ENCODE measurements at regions not wholly inside any gene's neighbourhood (a gene's known extent, or its start where the extent isn't known, plus 50 kb on each side); places are given as distances from the start of the nearest gene placed in this dataset.
A peak's percentile ranks its signal among the peaks of the same experiment; 100 is the strongest.

DNA sequence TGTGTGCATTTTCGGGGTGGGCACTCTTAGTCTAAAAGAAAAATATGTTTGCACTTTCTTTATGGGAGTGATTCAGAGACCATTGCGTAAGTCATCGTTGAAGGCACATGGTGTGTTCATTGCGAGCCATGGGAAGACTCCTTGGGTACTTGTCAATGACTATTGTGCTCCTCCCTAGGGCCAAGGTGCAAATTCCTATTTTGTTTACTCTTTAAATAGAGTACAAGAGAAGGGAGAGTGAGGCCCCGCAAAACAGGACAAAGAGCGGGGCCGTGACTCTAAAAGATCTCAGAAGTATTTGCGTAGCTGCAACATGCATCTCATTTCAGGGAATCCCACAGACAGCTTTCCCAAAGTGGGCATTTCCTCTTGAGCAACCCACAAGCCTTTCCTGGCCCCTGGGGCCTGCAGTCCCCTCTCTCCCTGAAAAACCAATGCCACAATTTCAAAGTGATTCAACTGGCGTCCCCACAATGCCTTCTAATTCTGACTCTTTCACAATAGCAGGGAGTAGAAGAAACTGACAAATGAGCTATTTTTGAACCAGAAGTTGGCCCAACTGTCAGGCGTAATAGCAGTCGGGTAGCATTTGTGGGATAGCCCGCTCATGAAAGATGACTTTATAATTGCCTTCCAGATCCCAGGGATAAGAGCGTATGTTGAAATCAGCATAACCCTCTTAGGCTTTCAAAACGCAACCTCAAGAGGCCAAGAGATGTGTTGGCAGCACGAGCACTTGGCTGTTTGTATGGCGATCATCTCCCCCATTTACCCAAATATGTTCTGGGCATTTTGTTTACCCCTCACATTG, 277.9 kb upstream of the BMP2 start:
- peaks cover 6% of the 10 kb centered on the region for H3K9me3 Mint-ChIP-seq (ENCODE audit: unreplicated experiment)
- no peak overlapping the region for H3K4me3 ChIP-seq (ENCODE audit: low read depth, low read length)
- no peaks in the 10 kb centered on the region for H3K27me3 ChIP-seq (replicated peaks; ENCODE audit: control insufficient read depth, insufficient read depth, low read length)
- peak; percentile 90 to 96 for DNase-seq
- intact Hi-C loops (cut with micrococcal nuclease; ENCODE audit: unreplicated experiment): loop anchor here (1.0 to 5.0 kb wide), 13 partner anchors 9 to 658 kb away; partner anchors contain the start of genes BMP2 and FERMT1
- H3K4me1 ChIP-seq: peaks cover 62% of the 10 kb centered on the region
- H3K4me1 Mint-ChIP-seq (ENCODE audit: low read depth, unreplicated experiment): peaks cover 61% of the 10 kb centered on the region
- H3K36me3 Mint-ChIP-seq (ENCODE audit: insufficient read depth, unreplicated experiment): no peaks in the 10 kb centered on the region
- TSS peak; percentile 65 for BruUV-seq (replicated peaks)
- CTCF ChIA-PET: interaction anchor here (2.2 kb wide), 1 partner anchor 9 kb away, joined by 13 read pairs; no protein-coding TSS in a partner anchor
- H3K4me3 Mint-ChIP-seq (ENCODE audit: unreplicated experiment): peak overlapping the region; percentile 54
- H3K36me3 ChIP-seq (ENCODE audit: control insufficient read depth, insufficient read depth, low read length): no peaks in the 10 kb centered on the region
- POLR2A ChIA-PET: interaction anchor here (0.5 to 1.1 kb wide), 2 partner anchors 10 to 218 kb away, joined by 3 read pairs; no protein-coding TSS in a partner anchor
- TF ChIP-seq, protein P1, sequence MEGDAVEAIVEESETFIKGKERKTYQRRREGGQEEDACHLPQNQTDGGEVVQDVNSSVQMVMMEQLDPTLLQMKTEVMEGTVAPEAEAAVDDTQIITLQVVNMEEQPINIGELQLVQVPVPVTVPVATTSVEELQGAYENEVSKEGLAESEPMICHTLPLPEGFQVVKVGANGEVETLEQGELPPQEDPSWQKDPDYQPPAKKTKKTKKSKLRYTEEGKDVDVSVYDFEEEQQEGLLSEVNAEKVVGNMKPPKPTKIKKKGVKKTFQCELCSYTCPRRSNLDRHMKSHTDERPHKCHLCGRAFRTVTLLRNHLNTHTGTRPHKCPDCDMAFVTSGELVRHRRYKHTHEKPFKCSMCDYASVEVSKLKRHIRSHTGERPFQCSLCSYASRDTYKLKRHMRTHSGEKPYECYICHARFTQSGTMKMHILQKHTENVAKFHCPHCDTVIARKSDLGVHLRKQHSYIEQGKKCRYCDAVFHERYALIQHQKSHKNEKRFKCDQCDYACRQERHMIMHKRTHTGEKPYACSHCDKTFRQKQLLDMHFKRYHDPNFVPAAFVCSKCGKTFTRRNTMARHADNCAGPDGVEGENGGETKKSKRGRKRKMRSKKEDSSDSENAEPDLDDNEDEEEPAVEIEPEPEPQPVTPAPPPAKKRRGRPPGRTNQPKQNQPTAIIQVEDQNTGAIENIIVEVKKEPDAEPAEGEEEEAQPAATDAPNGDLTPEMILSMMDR (IDR thresholded peaks at IDR 0.05; ENCODE audit: insufficient read depth in 1 of 2, low read depth in 1 of 2, low read length in 1 of 2, severe bottlenecking in 1 of 2, unreplicated experiment in 1 of 2): no peak
- no peaks in the 10 kb centered on the region for H3K9me3 ChIP-seq
- peak overlapping the region; percentile 87 for H3K27ac Mint-ChIP-seq (ENCODE audit: unreplicated experiment)
- no peaks in the 10 kb centered on the region for H3K27me3 Mint-ChIP-seq (ENCODE audit: insufficient read depth, unreplicated experiment)

GRCh38 chr20:6485351-6485750, 282.1 kb upstream of the BMP2 start:
- no peaks in the 10 kb centered on the region for H3K9me3 ChIP-seq
- no peak overlapping the region for H3K4me3 Mint-ChIP-seq (ENCODE audit: unreplicated experiment)
- BruUV-seq (replicated peaks): no TSS peak
- H3K36me3 Mint-ChIP-seq (ENCODE audit: insufficient read depth, unreplicated experiment): no peaks in the 10 kb centered on the region
- H3K4me1 Mint-ChIP-seq (ENCODE audit: low read depth, unreplicated experiment): peaks cover 37% of the 10 kb centered on the region
- DNase-seq: no peak
- no peaks in the 10 kb centered on the region for H3K27me3 Mint-ChIP-seq (ENCODE audit: insufficient read depth, unreplicated experiment)
- H3K4me3 ChIP-seq (ENCODE audit: low read depth, low read length): no peak overlapping the region
- no peaks in the 10 kb centered on the region for H3K9me3 Mint-ChIP-seq (ENCODE audit: unreplicated experiment)
- peaks cover 36% of the 10 kb centered on the region for H3K4me1 ChIP-seq
- TF ChIP-seq, protein P1 (IDR thresholded peaks at IDR 0.05; ENCODE audit: insufficient read depth in 1 of 2, low read depth in 1 of 2, low read length in 1 of 2, severe bottlenecking in 1 of 2, unreplicated experiment in 1 of 2): no peak
- H3K27ac Mint-ChIP-seq (ENCODE audit: unreplicated experiment): no peak overlapping the region
- H3K36me3 ChIP-seq (ENCODE audit: control insufficient read depth, insufficient read depth, low read length): no peaks in the 10 kb centered on the region
- intact Hi-C loops (cut with micrococcal nuclease; ENCODE audit: unreplicated experiment): loop anchor here (5.0 kb wide), 1 partner anchor 218 kb away; no protein-coding TSS in a partner anchor
- POLR2A ChIA-PET: no interaction called here
- H3K27me3 ChIP-seq (replicated peaks; ENCODE audit: control insufficient read depth, insufficient read depth, low read length): no peaks in the 10 kb centered on the region
- CTCF ChIA-PET: no interaction called here

DNA sequence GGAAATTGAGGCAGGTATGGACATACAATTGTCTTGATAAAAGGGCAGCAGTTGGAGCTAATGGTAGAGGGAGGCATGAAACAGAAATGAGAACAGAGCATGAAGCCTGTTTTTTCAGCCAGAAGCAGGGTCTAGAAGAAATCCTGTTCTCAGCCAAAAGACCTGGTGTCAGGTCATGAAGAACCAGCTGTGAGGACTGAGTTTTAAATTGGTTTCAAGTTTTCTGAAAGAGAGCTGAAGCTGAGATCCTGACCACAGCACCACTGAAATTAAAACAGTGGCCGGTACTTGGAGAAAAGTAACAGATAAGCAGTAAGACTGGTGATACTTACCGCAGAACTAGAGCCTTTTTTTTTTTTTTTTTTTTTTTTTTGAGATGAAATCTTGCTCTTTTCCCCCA, 283.8 kb upstream of the BMP2 start:
- Mint-ChIP-seq H3K36me3 (ENCODE audit: insufficient read depth, unreplicated experiment) (no peaks in the 10 kb centered on the region), H3K27ac (ENCODE audit: unreplicated experiment) (no peak overlapping the region), H3K4me3 (ENCODE audit: unreplicated experiment) (no peak overlapping the region), H3K9me3 (ENCODE audit: unreplicated experiment) (peaks cover under 1% of the 10 kb centered on the region), H3K4me1 (ENCODE audit: low read depth, unreplicated experiment) (peaks cover 29% of the 10 kb centered on the region), H3K27me3 (ENCODE audit: insufficient read depth, unreplicated experiment) (no peaks in the 10 kb centered on the region)
- BruUV-seq (replicated peaks): no TSS peak
- Histone ChIP-seq H3K4me3 (ENCODE audit: low read depth, low read length) (no peak overlapping the region), H3K36me3 (ENCODE audit: control insufficient read depth, insufficient read depth, low read length) (no peaks in the 10 kb centered on the region), H3K4me1 (peaks cover 34% of the 10 kb centered on the region), H3K27me3 (replicated peaks; ENCODE audit: control insufficient read depth, insufficient read depth, low read length) (no peaks in the 10 kb centered on the region), H3K9me3 (no peaks in the 10 kb centered on the region)
- ChIA-PET POLR2A (no interaction called here), CTCF (no interaction called here)
- TF ChIP-seq, protein P1 (IDR thresholded peaks at IDR 0.05; ENCODE audit: insufficient read depth in 1 of 2, low read depth in 1 of 2, low read length in 1 of 2, severe bottlenecking in 1 of 2, unreplicated experiment in 1 of 2): no peak
- intact Hi-C loops (cut with micrococcal nuclease; ENCODE audit: unreplicated experiment): no loop called here
- DNase-seq: no peak
